Mesodermal cell (in vitro differentiated cells): ENCODE measurements at regions not wholly inside any gene's neighbourhood (a gene's known extent, or its start where the extent isn't known, plus 50 kb on each side); places are given as distances from the start of the nearest gene placed in this dataset.
"Not testable (repeated sequence)": the region's sequence is repeated elsewhere in the genome, so short reads cannot be mapped to it uniquely, and the experiment has no call there.

ENCODE experiments used
- H3K27ac ChIP-seq: 2 replicates; pipeline ENCODE4 v1.7.0; 2013; ENCODE audit warnings: mild to moderate bottlenecking, low read depth, low read length, moderate library complexity; ENCODE audit not compliant: severe bottlenecking
- H3K36me3 ChIP-seq: 2 replicates; pipeline ENCODE4 v1.7.1; 2013; ENCODE audit warnings: mild to moderate bottlenecking, low read length, moderate library complexity; ENCODE audit not compliant: control insufficient read depth, insufficient read depth
- H3K4me1 ChIP-seq: one replicate; pipeline ENCODE4 v1.7.1; 2013; ENCODE audit warnings: mild to moderate bottlenecking, low read length; ENCODE audit not compliant: insufficient read depth, control insufficient read depth, poor library complexity, severe bottlenecking
- H3K4me3 ChIP-seq: 2 replicates; pipeline ENCODE4 v1.7.0; 2013; ENCODE audit warnings: low read length, control low read depth, mild to moderate bottlenecking; ENCODE audit not compliant: insufficient read depth, poor library complexity, severe bottlenecking; ENCODE audit errors: extremely low read depth
- H3K9me3 ChIP-seq: 2 replicates; pipeline ENCODE4 v1.7.1; 2013; ENCODE audit warnings: mild to moderate bottlenecking, low read length, moderate library complexity; ENCODE audit not compliant: control insufficient read depth
- WGBS, 2 experiments: methylation state at CpG; one replicate each; pipeline ENCODE4 v1.1.5; 2013; ENCODE audit warnings: missing lambda C conversion rate in 2 of 2; ENCODE audit not compliant: insufficient coverage in 2 of 2; 5-methylcytosine and 5-hydroxymethylcytosine counted together

GRCh38 chrX:13464599-13465275 is 104.7 kb upstream of the EGFL6 start:
- H3K27ac ChIP-seq, result no peak overlapping the region
- 80% methylated on average over 1 of the region's 1 CpG; no CpG with 5 or more reads in 1 of the 2 experiments for WGBS, 2 experiments
- H3K9me3 ChIP-seq, result no peaks in the 10 kb centered on the region
- H3K4me3 ChIP-seq, result no peak overlapping the region
- no peaks in the 10 kb centered on the region for H3K4me1 ChIP-seq
- H3K36me3 ChIP-seq, result no peaks in the 10 kb centered on the region

GRCh38 chrX:13463608-13464007 is 105.8 kb upstream of the EGFL6 start:
- no peaks in the 10 kb centered on the region for H3K36me3 ChIP-seq
- no peaks in the 10 kb centered on the region for H3K9me3 ChIP-seq
- no peak overlapping the region for H3K27ac ChIP-seq
- no peak overlapping the region for H3K4me3 ChIP-seq
- H3K4me1 ChIP-seq, result no peaks in the 10 kb centered on the region
- WGBS, 2 experiments, result 100% methylated on average over 2 of the region's 3 CpGs

- no peak overlapping the region for H3K27ac ChIP-seq
- WGBS, 2 experiments, result 96% methylated on average over 4 of the region's 7 CpGs; no CpG with 5 or more reads in 1 of the 2 experiments
- no peaks in the 10 kb centered on the region for H3K36me3 ChIP-seq
- H3K9me3 ChIP-seq, result no peaks in the 10 kb centered on the region
- H3K4me1 ChIP-seq, result no peaks in the 10 kb centered on the region
- H3K4me3 ChIP-seq, result no peak overlapping the region
These were observed 117.1 kb upstream of the EGFL6 start for GRCh38 chrX:13452283-13452682.

- H3K9me3 ChIP-seq, result no peaks in the 10 kb centered on the region
- no peaks in the 10 kb centered on the region for H3K4me1 ChIP-seq
- H3K4me3 ChIP-seq, result no peak overlapping the region
- no peak overlapping the region for H3K27ac ChIP-seq
- no peaks in the 10 kb centered on the region for H3K36me3 ChIP-seq
These were observed 120.0 kb upstream of the EGFL6 start for GRCh38 chrX:13449441-13449840.

GRCh38 chrX:13448941-13449340 is 120.5 kb upstream of the EGFL6 start:
- Histone ChIP-seq H3K4me3 (no peak overlapping the region), H3K4me1 (no peaks in the 10 kb centered on the region), H3K27ac (no peak overlapping the region), H3K9me3 (no peaks in the 10 kb centered on the region), H3K36me3 (no peaks in the 10 kb centered on the region)
- 90 to 93% methylated on average over 2 of the region's 2 CpGs for WGBS, 2 experiments

GRCh38 chrX:13441608-13442007 is 121.8 kb upstream of the ATXN3L start:
- not testable (repeated sequence) for H3K4me3 ChIP-seq, H3K36me3 ChIP-seq, H3K27ac ChIP-seq, H3K9me3 ChIP-seq, H3K4me1 ChIP-seq
- no CpG with 5 or more reads among the region's 5 CpGs for WGBS, 2 experiments

- Histone ChIP-seq H3K9me3 (no peaks in the 10 kb centered on the region), H3K4me3 (no peak overlapping the region), H3K4me1 (no peaks in the 10 kb centered on the region), H3K36me3 (no peaks in the 10 kb centered on the region), H3K27ac (no peak overlapping the region)
- WGBS, 2 experiments, result no CpG with 5 or more reads among the region's 2 CpGs
These were observed 120.3 kb upstream of the ATXN3L start for GRCh38 chrX:13440176-13440575.

- WGBS, 2 experiments, result no CpG with 5 or more reads among the region's 2 CpGs
- no peaks in the 10 kb centered on the region for H3K36me3 ChIP-seq
- no peak overlapping the region for H3K4me3 ChIP-seq
- H3K4me1 ChIP-seq, result peaks cover 5% of the 10 kb centered on the region
- H3K27ac ChIP-seq, result no peak overlapping the region
- H3K9me3 ChIP-seq, result no peaks in the 10 kb centered on the region
These were observed 113.4 kb upstream of the ATXN3L start for GRCh38 chrX:13433298-13433605.

- no peak overlapping the region for H3K27ac ChIP-seq
- H3K4me3 ChIP-seq, result no peak overlapping the region
- H3K36me3 ChIP-seq, result no peaks in the 10 kb centered on the region
- WGBS, 2 experiments, result 80% methylated on average over 1 of the region's 4 CpGs; no CpG with 5 or more reads in 1 of the 2 experiments
- H3K4me1 ChIP-seq, result peaks cover 8% of the 10 kb centered on the region
- H3K9me3 ChIP-seq, result no peaks in the 10 kb centered on the region
These were observed 112.8 kb upstream of the ATXN3L start for GRCh38 chrX:13432414-13433297.

- 93 to 100% methylated on average over 3 to 4 of the region's 6 CpGs for WGBS, 2 experiments
- no peak overlapping the region for H3K4me3 ChIP-seq
- peaks cover 8% of the 10 kb centered on the region for H3K4me1 ChIP-seq
- H3K9me3 ChIP-seq, result no peaks in the 10 kb centered on the region
- no peak overlapping the region for H3K27ac ChIP-seq
- no peaks in the 10 kb centered on the region for H3K36me3 ChIP-seq
These were observed 110.4 kb upstream of the ATXN3L start for GRCh38 chrX:13430136-13430827.
